GM12878 (cell line): ENCODE measurements at regions not wholly inside any gene's neighbourhood (a gene's known extent, or its start where the extent isn't known, plus 50 kb on each side); places are given as distances from the start of the nearest gene placed in this dataset.

Experiments
- ATAC-seq: fragments of 200-7000 bp; cut with Tn5 transposase; 3 replicates; pipeline ENCODE4 v1.9.1; 2020; ENCODE audit warnings: mild to moderate bottlenecking, moderate library complexity
- BruUV-seq: library from RNA; stranded (reverse); fragments of 400-500 nt; replicated peaks from 2 replicates; lab custom pipeline; 2021; lab: Mats Ljungman, UMichigan
- CTCF ChIA-PET: fragments of 300-600 bp; sonication (Branson Sonifier 250); formaldehyde crosslinking; extraction: SDS; loops from one replicate; lab custom pipeline; 2021; ENCODE audit warnings: inconsistent platforms; lab: Yijun Ruan, JAX
- POLR2A ChIA-PET: fragments of 350-600 bp; formaldehyde crosslinking; extraction: SDS; loops from one replicate; lab custom pipeline; 2021; ENCODE audit warnings: inconsistent platforms; lab: Charles Lee
- RAD21 ChIA-PET: fragments of 300-600 bp; sonication (Branson Sonifier 250); formaldehyde crosslinking; loops from one replicate; lab custom pipeline; 2023; ENCODE audit warnings: antibody characterized with exemption; ENCODE audit not compliant: unreplicated experiment; lab: Charles Lee
- SMC1A ChIA-PET: fragments of 300-600 bp; sonication (Branson Sonifier 250); formaldehyde crosslinking; loops from one replicate; lab custom pipeline; 2023; ENCODE audit not compliant: unreplicated experiment, uncharacterized antibody; lab: Charles Lee
- DNase-seq: peaks from one replicate; pipeline ENCODE4 v3.0.0-alpha.2; 2011; ENCODE audit warnings: low read depth, low spot score
- FAIRE-seq: peaks from 3 replicates; lab custom pipeline; 2011; peaks lifted over from hg19 to GRCh38; lab: Jason Lieb, UNC
- H2AFZ ChIP-seq: 2 replicates; pipeline ENCODE4 v1.6.0; 2011; ENCODE audit warnings: low read depth, low read length, control low read depth; ENCODE audit not compliant: control insufficient read depth
- H3K27ac ChIP-seq: 2 replicates; pipeline ENCODE4 v1.5.1; 2011; ENCODE audit warnings: control low read depth; ENCODE audit not compliant: control insufficient read depth, insufficient read depth
- H3K27me3 ChIP-seq, 2 experiments: replicated peaks in 1 of 2; 2 replicates each; pipeline versions ENCODE4 v1.6.0 to v1.6.1; 2011; ENCODE audit warnings: low read length in 1 of 2; ENCODE audit not compliant: control insufficient read depth in 2 of 2, insufficient read depth in 2 of 2
- H3K36me3 ChIP-seq, 2 experiments: 2 replicates each; pipeline ENCODE4 v1.5.1; 2011; ENCODE audit warnings: low read length in 1 of 2; ENCODE audit not compliant: control insufficient read depth in 2 of 2, insufficient read depth in 2 of 2
- H3K4me1 ChIP-seq: 2 replicates; pipeline ENCODE4 v1.6.1; 2011; ENCODE audit warnings: mild to moderate bottlenecking, low read length, moderate library complexity, mixed read lengths; ENCODE audit not compliant: control insufficient read depth, insufficient read depth
- H3K4me2 ChIP-seq: 2 replicates; pipeline ENCODE4 v1.6.0; 2011; ENCODE audit warnings: control low read depth; ENCODE audit not compliant: control insufficient read depth, insufficient read depth
- H3K4me3 ChIP-seq: fragments of 200-600 bp; sonication (generic); 2 replicates; pipeline ENCODE4 v1.5.1; 2016
- H3K79me2 ChIP-seq: 2 replicates; pipeline ENCODE4 v1.6.0; 2011; ENCODE audit warnings: low read length; ENCODE audit not compliant: control insufficient read depth, insufficient read depth
- H3K9ac ChIP-seq: 2 replicates; pipeline ENCODE4 v1.8.0; 2011; ENCODE audit warnings: low read length, control low read depth, mixed read lengths; ENCODE audit not compliant: control insufficient read depth, insufficient read depth
- H3K9me3 ChIP-seq: replicated peaks from 3 replicates; pipeline ENCODE4 v1.5.1; 2011; ENCODE audit warnings: mild to moderate bottlenecking, low read length; ENCODE audit not compliant: control insufficient read depth, insufficient read depth
- H4K20me1 ChIP-seq: 2 replicates; pipeline ENCODE4 v1.6.0; 2011; ENCODE audit not compliant: control insufficient read depth, insufficient read depth
- BCL11A ChIP-seq: IDR thresholded peaks from 2 replicates; pipeline ENCODE4 v1.6.1; 2011; ENCODE audit warnings: low read depth, low read length
- EZH2 ChIP-seq: IDR thresholded peaks from 2 replicates; pipeline ENCODE4 v1.6.1; 2012; ENCODE audit warnings: low read depth, mild to moderate bottlenecking, control low read depth, inconsistent platforms, low read length, borderline replicate concordance; ENCODE audit not compliant: control insufficient read depth
- HCFC1 ChIP-seq: fragments of 150-350 bp; IDR thresholded peaks from 2 replicates; pipeline ENCODE4 v1.6.1; 2014; ENCODE audit warnings: low read length
- KAT2A ChIP-seq: conservative IDR thresholded peaks from 2 replicates; pipeline ENCODE4 v1.6.1; 2011; ENCODE audit warnings: low read depth, low read length; ENCODE audit not compliant: control insufficient read depth
- MXI1 ChIP-seq: fragments of 150-350 bp; IDR thresholded peaks from 2 replicates; pipeline ENCODE4 v1.6.1; 2011; ENCODE audit warnings: low read depth, mild to moderate bottlenecking, inconsistent platforms, low read length, improper control_type of control experiment
- NFIC ChIP-seq: IDR thresholded peaks from 2 replicates; pipeline ENCODE4 v1.6.1; 2012; ENCODE audit warnings: low read depth, mild to moderate bottlenecking, inconsistent platforms, low read length, moderate library complexity
- NFYB ChIP-seq: IDR thresholded peaks from 2 replicates; pipeline ENCODE4 v1.6.1; 2011; ENCODE audit warnings: low read depth, mild to moderate bottlenecking, low read length, improper control_type of control experiment, moderate library complexity; ENCODE audit not compliant: insufficient read depth
- NRF1 ChIP-seq: conservative IDR thresholded peaks from 2 replicates; pipeline ENCODE4 v1.6.1; 2011; ENCODE audit warnings: mild to moderate bottlenecking, low read depth, low read length, improper control_type of control experiment
- PAX8 ChIP-seq: fragments of 450-650 bp; IDR thresholded peaks from 2 replicates; pipeline ENCODE4 v1.6.1; 2017; ENCODE audit warnings: mild to moderate bottlenecking, moderate library complexity
- RFX5 ChIP-seq: IDR thresholded peaks from 2 replicates; pipeline ENCODE4 v1.6.1; 2011; ENCODE audit warnings: low read depth, low read length, improper control_type of control experiment
- TCF12 ChIP-seq: IDR thresholded peaks from 2 replicates; pipeline ENCODE4 v1.6.1; 2011; ENCODE audit warnings: low read depth, mild to moderate bottlenecking, low read length
- WRNIP1 ChIP-seq: IDR thresholded peaks from 2 replicates; pipeline ENCODE4 v1.6.1; 2011; ENCODE audit warnings: low read depth, low read length, improper control_type of control experiment, borderline replicate concordance
- ZNF207 ChIP-seq: fragments of 450-650 bp; IDR thresholded peaks from 2 replicates; pipeline ENCODE4 v1.6.1; 2014; ENCODE audit warnings: antibody characterized with exemption, mild to moderate bottlenecking, borderline replicate concordance
- WGBS: methylation state at CpG from one replicate; pipeline ENCODE4 v1.1.6; 2016; ENCODE audit warnings: low lambda C conversion rate; ENCODE audit not compliant: insufficient replicate concordance, insufficient coverage; ENCODE audit errors: missing lambda C conversion rate; 5-methylcytosine and 5-hydroxymethylcytosine counted together
- in situ Hi-C: fragments of 300-500 bp; cut with MboI; formaldehyde crosslinking; loops from 9 replicates; pipeline ENCODE4 v1.14.3; 2018; ENCODE audit warnings: mixed read lengths
- intact Hi-C: fragments of 100-400 bp; cut with micrococcal nuclease; formaldehyde crosslinking; loops from one replicate; pipeline ENCODE4 v1.14.2; 2022; ENCODE audit not compliant: unreplicated experiment
- TF ChIP-seq, protein P1 (sequence below): fragments of 450-650 bp; IDR thresholded peaks from 2 replicates; pipeline ENCODE4 v1.6.1; 2016; ENCODE audit warnings: mild to moderate bottlenecking
- TF ChIP-seq, protein P2 (sequence below): IDR thresholded peaks from 2 replicates; pipeline ENCODE4 v1.6.1; 2012; ENCODE audit warnings: low read length, inconsistent platforms
- TF ChIP-seq, protein P3 (sequence below): fragments of 450-650 bp; conservative IDR thresholded peaks from 2 replicates; pipeline ENCODE4 v1.6.1; 2017; ENCODE audit warnings: mild to moderate bottlenecking, moderate library complexity
- TF ChIP-seq, protein P4 (sequence below): IDR thresholded peaks from 2 replicates; pipeline ENCODE4 v1.6.1; 2012; ENCODE audit warnings: low read depth, low read length, improper control_type of control experiment

DNA sequence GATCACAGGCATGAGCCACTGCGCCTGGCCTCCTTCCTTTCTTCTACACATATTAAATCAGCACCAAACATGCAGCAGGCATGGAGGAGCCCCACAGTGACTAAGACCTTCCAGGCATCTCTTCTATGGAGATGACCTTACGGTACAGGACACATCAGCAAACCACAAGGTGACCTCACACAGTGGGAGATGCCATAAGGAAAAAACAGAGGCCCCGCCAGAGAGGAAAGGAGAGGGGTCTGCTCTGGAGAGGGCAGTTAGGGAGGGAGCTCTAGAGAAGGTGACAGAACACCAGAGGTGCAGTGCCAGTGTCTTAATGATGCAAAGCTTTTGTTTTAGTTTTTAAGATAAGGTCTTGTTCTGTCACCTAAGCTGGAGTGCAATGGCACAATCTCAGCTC is 81.1 kb upstream of the ESRRB start:
- H3K4me2 ChIP-seq, result no peak overlapping the region
- no peaks in the 10 kb centered on the region for H4K20me1 ChIP-seq
- WGBS, result 35% methylated on average over 3 of the region's 3 CpGs
- ChIA-PET SMC1A (interaction anchor here (1.1 to 1.6 kb wide), 3 partner anchors 10 to 58 kb away, joined by 3 to 8 read pairs (median 4); no protein-coding TSS in a partner anchor), CTCF (no interaction called here), RAD21 (interaction anchor here (0.6 to 1.5 kb wide), 2 partner anchors 10 to 246 kb away, joined by 3 read pairs; no protein-coding TSS in a partner anchor), POLR2A (no interaction called here)
- in situ Hi-C loops, result no loop called here
- no TSS peak for BruUV-seq
- no peaks in the 10 kb centered on the region for H3K36me3 ChIP-seq
- no peak for FAIRE-seq
- DNase-seq, result no peak
- H3K79me2 ChIP-seq, result no peaks in the 10 kb centered on the region
- no peak overlapping the region for H2AFZ ChIP-seq
- H3K27ac ChIP-seq, result no peak overlapping the region
- no peak overlapping the region for H3K4me3 ChIP-seq
- H3K9ac ChIP-seq, result no peak overlapping the region
- no peaks in the 10 kb centered on the region for H3K4me1 ChIP-seq
- ATAC-seq, result no peak
- no peaks in the 10 kb centered on the region for H3K27me3 ChIP-seq
- H3K9me3 ChIP-seq, result no peaks in the 10 kb centered on the region
- intact Hi-C loops, result no loop called here
- TF ChIP-seq, protein P1, sequence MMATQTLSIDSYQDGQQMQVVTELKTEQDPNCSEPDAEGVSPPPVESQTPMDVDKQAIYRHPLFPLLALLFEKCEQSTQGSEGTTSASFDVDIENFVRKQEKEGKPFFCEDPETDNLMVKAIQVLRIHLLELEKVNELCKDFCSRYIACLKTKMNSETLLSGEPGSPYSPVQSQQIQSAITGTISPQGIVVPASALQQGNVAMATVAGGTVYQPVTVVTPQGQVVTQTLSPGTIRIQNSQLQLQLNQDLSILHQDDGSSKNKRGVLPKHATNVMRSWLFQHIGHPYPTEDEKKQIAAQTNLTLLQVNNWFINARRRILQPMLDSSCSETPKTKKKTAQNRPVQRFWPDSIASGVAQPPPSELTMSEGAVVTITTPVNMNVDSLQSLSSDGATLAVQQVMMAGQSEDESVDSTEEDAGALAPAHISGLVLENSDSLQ, result no peak
- TF ChIP-seq WRNIP1 (no peak), PAX8 (no peak), EZH2 (no peak), BCL11A (no peak), NRF1 (no peak), KAT2A (no peak), ZNF207 (no peak), MXI1 (no peak), HCFC1 (no peak), NFIC (no peak), TCF12 (no peak), RFX5 (no peak), NFYB (no peak)
- TF ChIP-seq, protein P2, sequence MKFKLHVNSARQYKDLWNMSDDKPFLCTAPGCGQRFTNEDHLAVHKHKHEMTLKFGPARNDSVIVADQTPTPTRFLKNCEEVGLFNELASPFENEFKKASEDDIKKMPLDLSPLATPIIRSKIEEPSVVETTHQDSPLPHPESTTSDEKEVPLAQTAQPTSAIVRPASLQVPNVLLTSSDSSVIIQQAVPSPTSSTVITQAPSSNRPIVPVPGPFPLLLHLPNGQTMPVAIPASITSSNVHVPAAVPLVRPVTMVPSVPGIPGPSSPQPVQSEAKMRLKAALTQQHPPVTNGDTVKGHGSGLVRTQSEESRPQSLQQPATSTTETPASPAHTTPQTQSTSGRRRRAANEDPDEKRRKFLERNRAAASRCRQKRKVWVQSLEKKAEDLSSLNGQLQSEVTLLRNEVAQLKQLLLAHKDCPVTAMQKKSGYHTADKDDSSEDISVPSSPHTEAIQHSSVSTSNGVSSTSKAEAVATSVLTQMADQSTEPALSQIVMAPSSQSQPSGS, result no peak
- TF ChIP-seq, protein P3, sequence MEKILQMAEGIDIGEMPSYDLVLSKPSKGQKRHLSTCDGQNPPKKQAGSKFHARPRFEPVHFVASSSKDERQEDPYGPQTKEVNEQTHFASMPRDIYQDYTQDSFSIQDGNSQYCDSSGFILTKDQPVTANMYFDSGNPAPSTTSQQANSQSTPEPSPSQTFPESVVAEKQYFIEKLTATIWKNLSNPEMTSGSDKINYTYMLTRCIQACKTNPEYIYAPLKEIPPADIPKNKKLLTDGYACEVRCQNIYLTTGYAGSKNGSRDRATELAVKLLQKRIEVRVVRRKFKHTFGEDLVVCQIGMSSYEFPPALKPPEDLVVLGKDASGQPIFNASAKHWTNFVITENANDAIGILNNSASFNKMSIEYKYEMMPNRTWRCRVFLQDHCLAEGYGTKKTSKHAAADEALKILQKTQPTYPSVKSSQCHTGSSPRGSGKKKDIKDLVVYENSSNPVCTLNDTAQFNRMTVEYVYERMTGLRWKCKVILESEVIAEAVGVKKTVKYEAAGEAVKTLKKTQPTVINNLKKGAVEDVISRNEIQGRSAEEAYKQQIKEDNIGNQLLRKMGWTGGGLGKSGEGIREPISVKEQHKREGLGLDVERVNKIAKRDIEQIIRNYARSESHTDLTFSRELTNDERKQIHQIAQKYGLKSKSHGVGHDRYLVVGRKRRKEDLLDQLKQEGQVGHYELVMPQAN, result no peak
- TF ChIP-seq, protein P4, sequence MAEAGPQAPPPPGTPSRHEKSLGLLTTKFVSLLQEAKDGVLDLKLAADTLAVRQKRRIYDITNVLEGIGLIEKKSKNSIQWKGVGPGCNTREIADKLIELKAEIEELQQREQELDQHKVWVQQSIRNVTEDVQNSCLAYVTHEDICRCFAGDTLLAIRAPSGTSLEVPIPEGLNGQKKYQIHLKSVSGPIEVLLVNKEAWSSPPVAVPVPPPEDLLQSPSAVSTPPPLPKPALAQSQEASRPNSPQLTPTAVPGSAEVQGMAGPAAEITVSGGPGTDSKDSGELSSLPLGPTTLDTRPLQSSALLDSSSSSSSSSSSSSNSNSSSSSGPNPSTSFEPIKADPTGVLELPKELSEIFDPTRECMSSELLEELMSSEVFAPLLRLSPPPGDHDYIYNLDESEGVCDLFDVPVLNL, result no peak
